ES-I3 (cell line): ENCODE measurements at regions not wholly inside any gene's neighbourhood (a gene's known extent, or its start where the extent isn't known, plus 50 kb on each side); places are given as distances from the start of the nearest gene placed in this dataset.

Experiments
- H3K36me3 ChIP-seq: 2 replicates; pipeline ENCODE4 v1.6.1; 2013; ENCODE audit warnings: mild to moderate bottlenecking, low read length, control low read depth, moderate library complexity; ENCODE audit not compliant: insufficient read depth
- H3K4me1 ChIP-seq: 2 replicates; pipeline ENCODE4 v1.6.1; 2013; ENCODE audit warnings: mild to moderate bottlenecking, control low read depth, low read length; ENCODE audit not compliant: insufficient read depth
- H3K9ac ChIP-seq: 2 replicates; pipeline ENCODE4 v1.6.1; 2013; ENCODE audit warnings: low read depth, mild to moderate bottlenecking, low read length, moderate library complexity
- H3K9me3 ChIP-seq: 2 replicates; pipeline ENCODE4 v1.6.1; 2013; ENCODE audit warnings: mild to moderate bottlenecking, low read length, moderate library complexity; ENCODE audit not compliant: control insufficient read depth, insufficient read depth

DNA sequence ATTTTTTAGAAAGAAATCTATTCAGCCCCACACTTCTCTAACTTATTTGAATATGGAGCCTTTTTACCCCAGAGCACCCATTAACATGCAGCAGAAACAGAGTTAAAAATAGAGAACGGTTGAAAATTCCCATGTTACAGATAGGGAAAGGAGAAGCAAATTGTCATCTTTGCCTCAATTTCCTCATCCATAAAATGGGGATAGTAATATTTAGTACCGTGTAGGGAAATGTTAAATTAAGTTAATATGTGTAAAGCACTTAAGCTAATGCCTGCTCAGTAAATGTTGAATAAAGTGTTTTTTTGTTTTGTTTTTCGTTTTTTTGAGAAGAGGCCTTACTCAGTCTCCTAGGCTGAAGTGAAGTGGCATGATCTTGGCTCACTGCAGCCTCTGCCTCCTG, 50.3 kb downstream of the NAV1 start:
- H3K36me3 ChIP-seq: no peaks in the 10 kb centered on the region
- no peak overlapping the region for H3K9ac ChIP-seq
- H3K4me1 ChIP-seq: peaks cover 23% of the 10 kb centered on the region
- H3K9me3 ChIP-seq: no peaks in the 10 kb centered on the region

DNA sequence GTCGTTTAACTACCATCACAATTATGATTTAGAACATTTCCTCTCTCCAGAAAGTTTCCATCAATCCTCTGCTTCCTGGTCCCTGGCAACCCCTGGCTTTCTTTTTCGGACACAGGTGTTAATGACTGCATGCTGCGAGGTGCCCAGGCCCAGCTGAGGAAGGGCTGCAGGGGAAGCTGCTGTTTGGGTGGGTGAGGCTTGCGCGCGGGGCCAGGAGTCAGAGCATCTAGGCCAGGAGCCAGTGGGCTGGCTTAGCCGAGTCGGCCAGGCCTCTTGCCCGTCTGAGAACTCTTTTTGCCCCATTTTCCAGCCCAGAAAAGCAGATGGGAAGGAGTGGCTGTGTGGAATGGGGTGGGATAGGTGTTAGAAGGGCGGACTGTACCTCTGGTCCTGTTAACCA, 51.5 kb downstream of the NAV1 start:
- peaks cover 27% of the 10 kb centered on the region for H3K4me1 ChIP-seq
- H3K36me3 ChIP-seq: no peaks in the 10 kb centered on the region
- no peaks in the 10 kb centered on the region for H3K9me3 ChIP-seq
- H3K9ac ChIP-seq: no peak overlapping the region

DNA sequence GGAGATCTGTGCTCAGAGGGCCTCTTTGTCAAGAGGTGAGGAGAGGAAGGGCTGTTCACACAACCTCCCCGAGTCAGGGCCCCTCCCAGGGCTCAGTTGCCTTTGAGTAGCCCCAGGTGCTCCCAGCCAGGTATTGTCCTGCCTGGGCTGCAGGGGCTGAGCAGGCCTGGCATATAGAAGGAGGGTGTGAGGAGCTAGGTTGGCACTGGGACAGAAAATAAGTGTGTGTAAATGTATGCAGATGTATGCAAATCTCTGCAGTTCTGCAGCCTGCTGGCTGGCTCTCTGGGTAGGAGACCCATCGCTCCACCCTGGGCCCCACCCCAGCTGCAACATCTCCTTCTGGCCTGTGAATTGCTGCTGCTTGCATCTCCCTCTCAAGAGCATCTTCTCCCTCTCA, 52.4 kb downstream of the NAV1 start:
- Histone ChIP-seq H3K9ac (no peak overlapping the region), H3K9me3 (no peaks in the 10 kb centered on the region), H3K4me1 (peaks cover 27% of the 10 kb centered on the region), H3K36me3 (no peaks in the 10 kb centered on the region)

- Histone ChIP-seq H3K36me3 (no peaks in the 10 kb centered on the region), H3K9ac (no peak overlapping the region)
Observed at GRCh38 chr1:201591981-201592380, 53.1 kb downstream of the NAV1 start.

GRCh38 chr1:201593200-201593921, 54.4 kb downstream of the NAV1 start:
- Histone ChIP-seq H3K4me1 (peaks cover 27% of the 10 kb centered on the region), H3K9ac (no peak overlapping the region), H3K9me3 (no peaks in the 10 kb centered on the region), H3K36me3 (no peaks in the 10 kb centered on the region)

More at GRCh38 chr1:201591981-201592380, 53.1 kb downstream of the NAV1 start:
- Histone ChIP-seq H3K4me1 (peaks cover 27% of the 10 kb centered on the region), H3K9me3 (no peaks in the 10 kb centered on the region)

GRCh38 chr1:201594575-201595245, 55.8 kb downstream of the NAV1 start:
- H3K9me3 ChIP-seq: no peaks in the 10 kb centered on the region

GRCh38 chr1:201595381-201595780, 56.5 kb downstream of the NAV1 start:
- Histone ChIP-seq H3K9ac (no peak overlapping the region), H3K36me3 (no peaks in the 10 kb centered on the region), H3K4me1 (peaks cover 27% of the 10 kb centered on the region), H3K9me3 (no peaks in the 10 kb centered on the region)

More at GRCh38 chr1:201594575-201595245, 55.8 kb downstream of the NAV1 start:
- no peaks in the 10 kb centered on the region for H3K36me3 ChIP-seq
- H3K4me1 ChIP-seq: peaks cover 27% of the 10 kb centered on the region
- no peak overlapping the region for H3K9ac ChIP-seq

DNA sequence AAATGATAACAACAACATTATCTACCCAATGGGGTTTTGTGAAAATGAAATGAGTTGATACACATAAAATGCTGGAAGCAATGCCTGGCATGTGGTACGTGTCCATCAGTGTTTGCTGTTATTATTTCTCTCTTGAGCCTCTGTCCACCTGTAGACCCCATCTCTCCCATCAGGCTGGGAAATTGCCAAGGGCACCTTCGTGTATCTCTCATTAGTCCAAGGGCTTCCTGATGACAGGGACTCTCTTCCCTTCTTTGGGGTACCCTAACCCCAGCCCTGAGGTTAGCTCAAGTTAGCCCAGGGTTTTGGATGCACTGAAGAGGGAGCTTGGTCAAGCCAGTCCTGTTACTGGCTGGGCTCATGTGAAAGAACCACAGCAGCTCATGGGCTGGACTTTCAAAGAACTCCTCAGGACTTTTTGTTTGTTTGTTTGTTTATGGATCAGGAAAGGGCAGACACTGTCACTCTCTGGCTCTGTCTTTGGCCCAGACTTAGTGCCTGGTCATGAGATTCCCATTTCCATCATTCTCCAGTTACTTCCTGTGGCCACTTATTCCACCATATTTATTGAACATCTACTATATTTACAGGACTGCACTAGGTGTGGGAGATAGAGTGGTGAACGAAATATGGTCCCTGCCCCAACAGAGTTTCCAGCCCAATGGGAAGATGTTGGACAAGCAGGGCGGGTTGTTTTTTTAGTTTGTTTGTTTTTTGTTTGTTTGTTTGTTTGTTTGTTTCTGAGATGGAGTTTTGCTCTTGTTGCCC, 57.4 kb downstream of the NAV1 start:
- peaks cover 22% of the 10 kb centered on the region for H3K4me1 ChIP-seq
- no peak overlapping the region for H3K9ac ChIP-seq
- H3K9me3 ChIP-seq: no peaks in the 10 kb centered on the region
- no peaks in the 10 kb centered on the region for H3K36me3 ChIP-seq

DNA sequence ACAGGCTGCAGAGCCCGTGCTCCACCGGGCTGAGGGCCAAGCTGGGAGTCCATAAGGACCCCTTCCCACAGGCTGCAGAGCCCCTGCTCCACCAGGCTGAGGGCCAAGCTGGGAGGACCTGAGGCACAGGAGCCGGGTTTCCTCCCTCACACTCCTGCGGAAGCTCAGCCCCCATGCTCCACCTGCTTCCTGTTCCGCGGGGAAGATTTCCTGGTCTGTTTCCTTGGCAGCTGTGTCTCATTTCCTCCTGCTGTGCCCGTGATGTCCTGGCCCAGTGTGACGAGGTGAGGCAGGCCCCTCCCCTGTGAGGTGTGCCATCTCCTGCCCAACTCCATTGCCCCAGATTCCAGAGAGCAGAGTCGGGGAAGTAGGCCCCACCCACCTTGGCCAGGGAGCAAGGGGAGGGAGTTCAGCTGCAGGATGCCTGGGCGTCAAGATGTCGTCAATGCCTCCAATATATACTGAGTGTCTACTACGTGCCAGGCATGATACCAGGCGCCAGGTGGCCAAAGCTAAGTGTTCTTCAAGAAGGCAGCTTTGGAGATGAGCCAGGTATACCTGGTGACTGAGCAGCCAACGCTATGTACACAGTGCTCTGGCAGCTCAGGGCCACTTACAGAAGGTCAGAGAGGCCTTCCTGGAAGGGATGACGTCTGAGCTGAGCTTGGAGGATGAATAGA, 58.8 kb downstream of the NAV1 start:
- Histone ChIP-seq H3K9ac (no peak overlapping the region), H3K36me3 (no peaks in the 10 kb centered on the region), H3K9me3 (no peaks in the 10 kb centered on the region), H3K4me1 (peaks cover 13% of the 10 kb centered on the region)

DNA sequence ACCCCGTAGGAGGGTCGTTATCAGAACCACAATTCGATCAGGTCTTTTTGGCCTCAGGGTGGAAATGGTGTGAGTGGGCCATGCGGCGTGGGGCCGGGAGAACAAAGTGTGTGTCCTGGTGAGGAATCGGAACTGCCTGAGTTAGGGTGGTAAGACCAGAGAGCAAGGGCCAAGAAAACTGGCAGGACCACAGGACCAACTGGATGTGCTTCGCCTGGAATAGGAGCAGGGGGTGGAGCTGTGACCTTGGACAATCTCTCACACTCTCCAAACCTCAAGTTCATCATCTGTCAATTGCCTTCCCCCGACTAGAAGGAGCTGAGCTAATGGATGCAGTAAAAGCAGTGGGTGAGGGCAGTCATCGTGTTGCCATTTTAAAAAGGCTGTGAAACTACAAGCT, 59.5 kb downstream of the NAV1 start:
- Histone ChIP-seq H3K9me3 (no peaks in the 10 kb centered on the region), H3K36me3 (no peaks in the 10 kb centered on the region), H3K4me1 (peaks cover 12% of the 10 kb centered on the region), H3K9ac (no peak overlapping the region)

DNA sequence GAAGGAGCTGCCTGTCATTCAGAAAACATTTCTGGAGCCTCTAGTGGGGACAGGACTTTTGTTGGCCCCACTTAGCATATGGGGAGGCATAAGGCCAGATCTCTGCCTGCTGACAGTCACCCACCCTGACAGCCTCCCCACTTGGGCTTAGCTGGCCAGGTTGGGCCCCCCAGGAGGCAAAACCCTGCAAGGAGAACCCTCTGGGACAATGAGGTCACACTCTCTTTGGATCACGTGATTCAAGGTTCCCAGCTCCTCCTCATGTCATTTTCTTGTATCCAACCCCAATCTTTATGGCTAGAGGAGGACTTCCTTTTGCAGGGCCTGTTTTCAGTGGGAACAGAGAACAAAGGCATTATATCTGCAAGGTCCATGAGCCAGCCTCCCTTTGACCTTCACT, 60.0 kb downstream of the NAV1 start:
- H3K9ac ChIP-seq: no peak overlapping the region

DNA sequence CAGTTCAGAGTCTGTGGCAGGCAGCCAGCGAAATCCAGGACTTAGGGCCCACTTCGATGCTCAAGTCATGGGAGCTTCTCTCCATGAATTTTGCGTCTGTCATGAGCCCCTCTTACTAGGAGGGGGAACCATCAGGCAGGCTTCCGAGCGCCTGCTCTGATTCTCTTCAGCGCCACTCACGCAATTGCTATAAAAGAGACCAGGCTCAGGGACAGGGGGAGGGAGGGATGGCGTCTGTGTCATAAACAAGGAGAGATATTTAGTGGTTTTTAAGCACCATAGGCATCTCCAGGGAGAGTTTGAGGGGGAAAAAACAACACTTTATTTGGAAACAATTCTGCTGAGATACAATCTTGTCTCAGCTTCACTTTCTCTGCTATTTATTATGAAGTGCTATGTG, 60.6 kb downstream of the NAV1 start:
- Histone ChIP-seq H3K4me1 (peaks cover 4% of the 10 kb centered on the region), H3K36me3 (no peaks in the 10 kb centered on the region), H3K9ac (no peak overlapping the region), H3K9me3 (no peaks in the 10 kb centered on the region)

More for the DNA sequence above, 60.0 kb downstream of the NAV1 start:
- H3K9me3 ChIP-seq: no peaks in the 10 kb centered on the region
- no peaks in the 10 kb centered on the region for H3K36me3 ChIP-seq
- peaks cover 8% of the 10 kb centered on the region for H3K4me1 ChIP-seq

- no peak overlapping the region for H3K9ac ChIP-seq
Observed at GRCh38 chr1:201602413-201603265, 63.7 kb downstream of the NAV1 start.

More at GRCh38 chr1:201602413-201603265, 63.7 kb downstream of the NAV1 start:
- no peaks in the 10 kb centered on the region for H3K9me3 ChIP-seq
- peaks cover 4% of the 10 kb centered on the region; the same call in 1 of the 2 replicates for H3K4me1 ChIP-seq
- H3K36me3 ChIP-seq: no peaks in the 10 kb centered on the region
